H1 (cell line): ENCODE measurements at regions not wholly inside any gene's neighbourhood (a gene's known extent, or its start where the extent isn't known, plus 50 kb on each side); places are given as distances from the start of the nearest gene placed in this dataset.
"Not testable (repeated sequence)": the region's sequence is repeated elsewhere in the genome, so short reads cannot be mapped to it uniquely, and the experiment has no call there.

Experiments
- CTCF ChIA-PET: fragments of 300-600 bp; sonication (Branson Sonifier 250); formaldehyde crosslinking; loops from one replicate; lab custom pipeline; 2021; ENCODE audit not compliant: partially characterized antibody; lab: Charles Lee
- POLR2A ChIA-PET: fragments of 300-600 bp; sonication (Branson Sonifier 250); formaldehyde crosslinking; loops from one replicate; lab custom pipeline; 2021; ENCODE audit warnings: inconsistent platforms; ENCODE audit not compliant: partially characterized antibody; lab: Charles Lee
- DNase-seq, 2 experiments: peaks; one replicate each; pipeline versions ENCODE4 v3.0.0 to v3.0.0-alpha.2; 2010 to 2022; ENCODE audit warnings: low spot score in 2 of 2, low read depth in 1 of 2, mixed read lengths in 1 of 2
- FAIRE-seq: peaks from 2 replicates; lab custom pipeline; 2011; peaks lifted over from hg19 to GRCh38; lab: Jason Lieb, UNC
- H2AFZ ChIP-seq: 2 replicates; pipeline ENCODE4 v1.8.1; 2012; ENCODE audit warnings: low read length, inconsistent platforms
- H2AK5ac ChIP-seq: 2 replicates; pipeline ENCODE4 v1.6.1; 2013; ENCODE audit warnings: low read depth, low read length
- H2BK120ac ChIP-seq: replicated peaks from 2 replicates; pipeline ENCODE3; 2013; ENCODE audit warnings: low read depth, low read length, inconsistent platforms
- H2BK12ac ChIP-seq: 2 replicates; pipeline ENCODE4 v1.6.1; 2013; ENCODE audit warnings: low read depth, low read length
- H2BK15ac ChIP-seq: 2 replicates; pipeline ENCODE4 v1.6.1; 2013; ENCODE audit warnings: low read length
- H2BK20ac ChIP-seq: 2 replicates; pipeline ENCODE4 v1.6.1; 2013; ENCODE audit warnings: low read length
- H2BK5ac ChIP-seq: 2 replicates; pipeline ENCODE4 v1.6.1; 2013; ENCODE audit warnings: low read depth, low read length
- H3K14ac ChIP-seq: 2 replicates; pipeline ENCODE4 v1.6.1; 2013; ENCODE audit warnings: inconsistent platforms; ENCODE audit not compliant: insufficient read length
- H3K18ac ChIP-seq: 2 replicates; pipeline ENCODE4 v1.6.1; 2013; ENCODE audit warnings: low read length; ENCODE audit errors: extremely low read depth
- H3K23ac ChIP-seq: 2 replicates; pipeline ENCODE4 v1.6.1; 2013; ENCODE audit warnings: inconsistent platforms; ENCODE audit not compliant: insufficient read length
- H3K23me2 ChIP-seq: 2 replicates; pipeline ENCODE4 v1.6.1; 2013; ENCODE audit warnings: low read depth, low read length
- H3K27ac ChIP-seq: 2 replicates; pipeline ENCODE4 v1.6.1; 2011; ENCODE audit warnings: low read depth, low read length, inconsistent platforms
- H3K27me3 ChIP-seq, 4 experiments: replicated peaks in 1 of 4; 1 replicate in 1 of 4; 2 replicates in 3 of 4; pipeline versions ENCODE4 v1.6.1 to v1.8.1; 2011 to 2013; ENCODE audit warnings: low read length in 3 of 4, mild to moderate bottlenecking in 3 of 4, inconsistent platforms in 2 of 4, mixed read lengths in 2 of 4, moderate library complexity in 1 of 4; ENCODE audit not compliant: control insufficient read depth in 3 of 4, insufficient read depth in 3 of 4; ENCODE audit errors: extremely low read depth in 1 of 4
- H3K36me3 ChIP-seq, 4 experiments: 2 replicates each; pipeline versions ENCODE4 v1.6.1 to v1.8.1; 2011 to 2013; ENCODE audit warnings: mild to moderate bottlenecking in 4 of 4, low read length in 3 of 4, moderate library complexity in 2 of 4, control low read depth in 1 of 4, inconsistent platforms in 1 of 4; ENCODE audit not compliant: insufficient read depth in 4 of 4, control insufficient read depth in 2 of 4
- H3K4ac ChIP-seq: replicated peaks from 2 replicates; pipeline ENCODE3; 2013; ENCODE audit warnings: low read length, low read depth, mixed read lengths, inconsistent platforms; ENCODE audit not compliant: insufficient read length
- H3K4me1 ChIP-seq, 4 experiments: replicated peaks in 1 of 4; 1 replicate in 1 of 4; 2 replicates in 3 of 4; pipeline versions ENCODE4 v1.6.1 to v1.8.1; 2011 to 2013; ENCODE audit warnings: low read length in 3 of 4, inconsistent platforms in 2 of 4, mixed read lengths in 1 of 4; ENCODE audit not compliant: insufficient read depth in 4 of 4, control insufficient read depth in 3 of 4
- H3K4me2 ChIP-seq, 2 experiments: 2 replicates each; pipeline versions ENCODE4 v1.6.1 to v1.8.1; 2011 to 2013; ENCODE audit warnings: low read depth in 2 of 2, low read length in 2 of 2, control low read depth in 1 of 2, inconsistent platforms in 1 of 2, mild to moderate bottlenecking in 1 of 2; ENCODE audit not compliant: insufficient read depth in 1 of 2
- H3K4me3 ChIP-seq, 4 experiments: fragments of 200-600, 300-600 bp in 1 of 4; sonication (generic), shearing (Covaris generic), sonication (Bioruptor Twin) in 1 of 4; 2 replicates each; pipeline versions ENCODE4 v1.5.1 to v1.8.1; 2011 to 2016; ENCODE audit warnings: low read length in 4 of 4, low read depth in 3 of 4, control low read depth in 2 of 4, inconsistent platforms in 2 of 4, mild to moderate bottlenecking in 2 of 4, mixed read lengths in 1 of 4, moderate library complexity in 1 of 4; ENCODE audit not compliant: insufficient read depth in 2 of 4; ENCODE audit errors: extremely low read depth in 1 of 4
- H3K56ac ChIP-seq: replicated peaks from 2 replicates; pipeline ENCODE3; 2013; ENCODE audit warnings: low read depth, mild to moderate bottlenecking, mixed read lengths, low read length, inconsistent platforms; ENCODE audit not compliant: insufficient read length
- H3K79me1 ChIP-seq: 2 replicates; pipeline ENCODE4 v1.6.1; 2013; ENCODE audit warnings: low read depth, low read length, control low read depth
- H3K79me2 ChIP-seq, 2 experiments: 2 replicates each; pipeline versions ENCODE4 v1.6.1 to v1.8.1; 2012 to 2013; ENCODE audit warnings: low read length in 2 of 2, mild to moderate bottlenecking in 2 of 2, inconsistent platforms in 1 of 2; ENCODE audit not compliant: insufficient read depth in 2 of 2, control insufficient read depth in 1 of 2
- H3K9ac ChIP-seq, 4 experiments: replicated peaks in 1 of 4; 1 replicate in 1 of 4; 2 replicates in 3 of 4; pipeline versions ENCODE4 v1.6.1 to v1.8.1; 2011 to 2013; ENCODE audit warnings: low read depth in 3 of 4, low read length in 3 of 4, control low read depth in 2 of 4, mild to moderate bottlenecking in 2 of 4, moderate library complexity in 2 of 4, inconsistent platforms in 1 of 4; ENCODE audit errors: extremely low read depth in 1 of 4
- H3K9me3 ChIP-seq, 2 experiments: 2 replicates each; pipeline versions ENCODE4 v1.6.1 to v1.8.1; 2012 to 2013; ENCODE audit warnings: mild to moderate bottlenecking in 2 of 2, moderate library complexity in 2 of 2, control low read depth in 1 of 2, inconsistent platforms in 1 of 2, low read depth in 1 of 2, low read length in 1 of 2, mixed read lengths in 1 of 2; ENCODE audit not compliant: insufficient read depth in 2 of 2
- H4K20me1 ChIP-seq, 2 experiments: replicated peaks in 1 of 2; 2 replicates each; pipeline versions ENCODE3 to v1.8.1; 2011 to 2013; ENCODE audit warnings: inconsistent platforms in 2 of 2, low read length in 2 of 2, mild to moderate bottlenecking in 1 of 2; ENCODE audit not compliant: insufficient read depth in 2 of 2, control insufficient read depth in 1 of 2
- H4K5ac ChIP-seq: 2 replicates; pipeline ENCODE4 v1.6.1; 2013; ENCODE audit warnings: low read length, low read depth, mixed read lengths, inconsistent platforms; ENCODE audit not compliant: insufficient read length
- H4K8ac ChIP-seq: 2 replicates; pipeline ENCODE4 v1.8.0; 2013; ENCODE audit warnings: mild to moderate bottlenecking, moderate library complexity, low read length, inconsistent platforms; ENCODE audit not compliant: insufficient read depth; ENCODE audit errors: extremely low read depth
- H4K91ac ChIP-seq: replicated peaks from 2 replicates; pipeline ENCODE3; 2013; ENCODE audit warnings: low read length, mixed read lengths, inconsistent platforms; ENCODE audit not compliant: insufficient read length
- WGBS, 2 experiments: shearing (Covaris generic) in 1 of 2; methylation state at CpG; one replicate each; pipeline versions ENCODE4 v1.1.6 to v1.1.7; 2013 to 2015; ENCODE audit warnings: low lambda C conversion rate in 2 of 2, mixed read lengths in 2 of 2, inconsistent platforms in 1 of 2, low coverage in 1 of 2, missing lambda C conversion rate in 1 of 2; ENCODE audit not compliant: insufficient replicate concordance in 2 of 2, insufficient coverage in 1 of 2, insufficient read length in 1 of 2; ENCODE audit errors: extremely low coverage in 1 of 2, missing lambda C conversion rate in 1 of 2; 5-methylcytosine and 5-hydroxymethylcytosine counted together

- H3K36me3 ChIP-seq, H3K23me2 ChIP-seq, POLR2A ChIA-PET, H3K79me1 ChIP-seq, DNase-seq, H4K91ac ChIP-seq, H4K8ac ChIP-seq, H3K4me1 ChIP-seq, H3K9me3 ChIP-seq, H2BK5ac ChIP-seq, H2AFZ ChIP-seq, H3K9ac ChIP-seq, H4K5ac ChIP-seq, H3K4ac ChIP-seq, H2BK15ac ChIP-seq, H3K23ac ChIP-seq, H2BK120ac ChIP-seq, H3K79me2 ChIP-seq, H3K4me3 ChIP-seq, H3K27me3 ChIP-seq, H2BK12ac ChIP-seq, H2AK5ac ChIP-seq, FAIRE-seq, H3K18ac ChIP-seq, H3K27ac ChIP-seq, H4K20me1 ChIP-seq, H2BK20ac ChIP-seq, H3K56ac ChIP-seq, H3K14ac ChIP-seq, H3K4me2 ChIP-seq: not testable (repeated sequence)
- 91% methylated on average over 4 of the region's 5 CpGs; no CpG with 5 or more reads in 1 of the 2 experiments for WGBS, 2 experiments
- CTCF ChIA-PET = interaction anchor here (0.6 to 1.2 kb wide), 6 partner anchors 9 to 744 kb away, joined by 3 to 5 read pairs (median 4); no protein-coding TSS in a partner anchor
Measured at GRCh38 chr2:230634721-230635313, 77.8 kb upstream of the CAB39 start.
